ENCODE measurements at regions not wholly inside any gene's neighbourhood (a gene's known extent, or its start where the extent isn't known, plus 50 kb on each side); places are given as distances from the start of the nearest gene placed in this dataset.

- TF ChIP-seq CHD7 (IDR thresholded peaks at IDR 0.05; ENCODE audit: insufficient replicate concordance, low read length) (no peak), ATF2 (IDR thresholded peaks at IDR 0.05; ENCODE audit: low read length) (no peak), POLR2A (IDR thresholded peaks at IDR 0.05; ENCODE audit: control extremely low read depth in 1 of 2, low read depth in 2 of 2, low read length in 2 of 2) (no peak), RXRA (IDR thresholded peaks at IDR 0.05; ENCODE audit: insufficient read depth, low read depth, low read length) (no peak)
Observed at GRCh38 chr3:177350121-177350520, 152.8 kb upstream of the TBL1XR1 start (continued).
